GM21367 (cell line): ENCODE measurements at regions not wholly inside any gene's neighbourhood (a gene's known extent, or its start where the extent isn't known, plus 50 kb on each side); places are given as distances from the start of the nearest gene placed in this dataset.

Experiments used
- ATAC-seq: cut with Tn5 transposase; IDR thresholded peaks from one replicate; pipeline ENCODE4 v1.9.1; 2021; ENCODE audit not compliant: unreplicated experiment

- no peak for ATAC-seq
Measured at GRCh38 chr3:181454451-181455027, 257.2 kb upstream of the SOX2 start.

GRCh38 chr3:181446741-181447140, 265.0 kb upstream of the SOX2 start:
- ATAC-seq, result no peak

- ATAC-seq, result no peak
Measured at GRCh38 chr3:181442066-181442465, 269.7 kb upstream of the SOX2 start.

- ATAC-seq, result no peak
Measured at GRCh38 chr3:181432992-181433391, 278.7 kb upstream of the SOX2 start.

GRCh38 chr3:181431748-181432147, 280.0 kb upstream of the SOX2 start:
- no peak for ATAC-seq

- no peak for ATAC-seq
Measured at GRCh38 chr3:181425074-181425473, 286.7 kb upstream of the SOX2 start.

GRCh38 chr3:181418233-181418632, 293.5 kb upstream of the SOX2 start:
- ATAC-seq, result no peak

GRCh38 chr3:181417748-181418147, 294.0 kb upstream of the SOX2 start:
- no peak for ATAC-seq

- no peak for ATAC-seq
Measured at GRCh38 chr3:181410870-181411269, 300.9 kb upstream of the SOX2 start.

- ATAC-seq, result no peak
Measured at GRCh38 chr3:181403876-181404660, 307.7 kb upstream of the SOX2 start.

GRCh38 chr3:181402347-181402746, 309.4 kb upstream of the SOX2 start:
- ATAC-seq, result no peak

GRCh38 chr3:181384970-181385369, 326.8 kb upstream of the SOX2 start:
- no peak for ATAC-seq

- no peak for ATAC-seq
Measured at GRCh38 chr3:181383760-181384159, 328.0 kb upstream of the SOX2 start.

GRCh38 chr3:181383201-181383600, 328.5 kb upstream of the SOX2 start:
- no peak for ATAC-seq

- ATAC-seq, result no peak
Measured at GRCh38 chr3:181382656-181383055, 329.1 kb upstream of the SOX2 start.

GRCh38 chr3:181379278-181379677, 332.4 kb upstream of the SOX2 start:
- ATAC-seq, result no peak

GRCh38 chr3:181369637-181370036, 342.1 kb upstream of the SOX2 start:
- no peak for ATAC-seq

- no peak for ATAC-seq
Measured at GRCh38 chr3:181363231-181363630, 348.5 kb upstream of the SOX2 start.

GRCh38 chr3:181362378-181362777, 349.3 kb upstream of the SOX2 start:
- no peak for ATAC-seq

- no peak for ATAC-seq
Measured at GRCh38 chr3:181358562-181358961, 353.2 kb upstream of the SOX2 start.

- no peak for ATAC-seq
Measured at GRCh38 chr3:181358060-181358459, 353.7 kb upstream of the SOX2 start.

- ATAC-seq, result no peak
Measured at GRCh38 chr3:181354140-181354539, 357.6 kb upstream of the SOX2 start.

GRCh38 chr3:181344331-181344730, 354.8 kb upstream of the DNAJC19 start:
- no peak for ATAC-seq
